Chondrocyte (in vitro differentiated cells): ENCODE measurements at regions not wholly inside any gene's neighbourhood (a gene's known extent, or its start where the extent isn't known, plus 50 kb on each side); places are given as distances from the start of the nearest gene placed in this dataset.

Source experiments
- DNase-seq: peaks from one replicate; pipeline ENCODE4 v3.0.0; 2021; ENCODE audit warnings: mixed read lengths, low spot score
- H3K27ac Mint-ChIP-seq: one replicate; pipeline ENCODE4 v1.8.0; 2021; ENCODE audit warnings: mild to moderate bottlenecking, moderate library complexity, mixed read lengths; ENCODE audit not compliant: unreplicated experiment
- H3K27me3 Mint-ChIP-seq: 2 replicates; pipeline ENCODE4 v1.8.0; 2021; ENCODE audit warnings: low read depth, mixed read lengths
- H3K36me3 Mint-ChIP-seq: 2 replicates; pipeline ENCODE4 v1.8.0; 2021; ENCODE audit warnings: low read depth, mixed read lengths
- H3K4me1 Mint-ChIP-seq: 2 replicates; pipeline ENCODE4 v1.8.0; 2021; ENCODE audit warnings: low read depth, mild to moderate bottlenecking, mixed read lengths
- H3K4me3 Mint-ChIP-seq: one replicate; pipeline ENCODE4 v1.8.0; 2021; ENCODE audit warnings: mild to moderate bottlenecking, moderate library complexity, mixed read lengths; ENCODE audit not compliant: unreplicated experiment
- H3K9me3 Mint-ChIP-seq: 2 replicates; pipeline ENCODE4 v1.8.0; 2021; ENCODE audit warnings: low read depth, mixed read lengths
- CTCF ChIP-seq: fragments of 200-600 bp; sonication (generic); IDR thresholded peaks from 2 replicates; pipeline ENCODE4 v1.5.0; 2021; ENCODE audit warnings: antibody characterized with exemption, mild to moderate bottlenecking, moderate library complexity

DNA sequence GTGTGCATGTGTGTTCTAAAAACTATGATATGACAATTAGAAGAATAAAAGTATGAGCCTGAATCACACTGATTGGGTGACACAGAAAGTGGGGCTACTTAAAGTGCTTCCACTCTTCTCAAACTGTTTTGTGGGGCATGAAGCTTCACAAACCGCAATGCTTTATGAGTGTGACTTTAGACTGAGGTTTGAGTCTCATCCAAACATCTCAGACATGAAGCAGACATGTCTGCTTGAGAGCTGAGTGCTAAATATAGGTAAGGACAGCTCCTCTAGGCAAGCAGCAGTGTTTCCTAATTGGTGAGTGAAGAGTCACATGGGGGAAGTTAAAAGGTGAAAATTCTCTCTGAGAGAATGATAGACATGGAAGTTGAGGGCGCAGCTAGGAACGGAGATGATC is 726.9 kb upstream of the CITED2 start:
- Mint-ChIP-seq H3K4me3 (no peak overlapping the region), H3K27me3 (no peaks in the 10 kb centered on the region), H3K4me1 (peaks cover 19% of the 10 kb centered on the region), H3K9me3 (peaks cover 4% of the 10 kb centered on the region), H3K27ac (no peak overlapping the region), H3K36me3 (no peaks in the 10 kb centered on the region)
- DNase-seq: no peak
- no peak for TF ChIP-seq CTCF

DNA sequence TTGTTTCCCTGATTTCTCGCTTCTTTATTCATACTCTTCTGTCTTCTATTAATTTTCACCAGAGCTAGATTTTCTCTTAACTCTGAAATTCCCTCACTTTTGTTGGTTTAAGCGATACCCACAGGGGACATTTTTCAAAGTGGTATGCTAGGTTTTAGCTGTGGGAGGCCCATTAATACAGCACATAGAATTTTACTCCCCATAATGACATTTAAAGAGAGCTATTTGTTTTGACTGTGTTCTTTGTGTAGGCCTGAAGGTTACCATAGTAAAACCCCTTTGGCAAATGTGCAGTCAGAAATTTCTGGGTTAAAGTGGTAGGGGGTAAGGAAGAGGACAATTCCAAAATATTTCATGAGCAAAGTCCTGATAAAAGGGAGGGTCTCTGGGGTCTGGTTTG is 721.1 kb upstream of the CITED2 start:
- Mint-ChIP-seq H3K27ac (peak overlapping the region; percentile 74), H3K4me1 (peaks cover 22% of the 10 kb centered on the region), H3K27me3 (no peaks in the 10 kb centered on the region), H3K4me3 (no peak overlapping the region), H3K9me3 (no peaks in the 10 kb centered on the region), H3K36me3 (no peaks in the 10 kb centered on the region)
- no peak for TF ChIP-seq CTCF
- DNase-seq: no peak

DNA sequence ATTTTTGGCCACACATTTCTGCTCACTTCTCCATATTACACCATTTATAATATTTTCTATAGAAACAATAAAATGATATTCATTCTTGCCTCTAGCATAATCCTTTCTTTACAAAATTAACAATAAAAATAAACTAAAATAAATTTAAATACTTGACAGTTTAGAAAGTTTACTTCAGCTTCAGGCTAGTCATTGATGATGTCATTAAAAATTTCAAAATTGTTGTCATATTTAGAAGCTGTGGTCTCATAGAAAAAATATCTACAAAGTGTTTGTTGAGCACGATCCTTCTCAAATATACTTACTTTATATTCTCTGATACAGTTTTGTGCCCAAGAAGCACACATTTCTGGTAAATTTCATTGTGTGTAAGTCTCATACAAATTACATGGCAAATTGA is 717.4 kb upstream of the CITED2 start:
- H3K4me1 Mint-ChIP-seq: peaks cover 22% of the 10 kb centered on the region
- H3K36me3 Mint-ChIP-seq: no peaks in the 10 kb centered on the region
- no peak for DNase-seq
- no peak overlapping the region for H3K27ac Mint-ChIP-seq
- no peaks in the 10 kb centered on the region for H3K9me3 Mint-ChIP-seq
- no peak overlapping the region for H3K4me3 Mint-ChIP-seq
- TF ChIP-seq CTCF: no peak
- no peaks in the 10 kb centered on the region for H3K27me3 Mint-ChIP-seq

- Mint-ChIP-seq H3K9me3 (no peaks in the 10 kb centered on the region), H3K36me3 (no peaks in the 10 kb centered on the region), H3K27me3 (no peaks in the 10 kb centered on the region), H3K4me1 (peaks cover 16% of the 10 kb centered on the region), H3K27ac (no peak overlapping the region), H3K4me3 (no peak overlapping the region)
- DNase-seq: no peak
- TF ChIP-seq CTCF: no peak
Measured at GRCh38 chr6:140090871-140091270, 716.4 kb upstream of the CITED2 start.

GRCh38 chr6:140083375-140083774 is 708.9 kb upstream of the CITED2 start:
- no peak overlapping the region for H3K4me3 Mint-ChIP-seq
- no peak for TF ChIP-seq CTCF
- peaks cover 2% of the 10 kb centered on the region for H3K36me3 Mint-ChIP-seq
- peaks cover 6% of the 10 kb centered on the region for H3K9me3 Mint-ChIP-seq
- DNase-seq: no peak
- no peaks in the 10 kb centered on the region for H3K27me3 Mint-ChIP-seq
- H3K4me1 Mint-ChIP-seq: peaks cover 45% of the 10 kb centered on the region
- no peak overlapping the region for H3K27ac Mint-ChIP-seq
